ENCODE measurements at regions not wholly inside any gene's neighbourhood (a gene's known extent, or its start where the extent isn't known, plus 50 kb on each side); places are given as distances from the start of the nearest gene placed in this dataset.

- no peak for DNase-seq
Observed at GRCh38 chr1:221439008-221439746, 302.7 kb downstream of the DUSP10 start.

GRCh38 chr1:221439747-221440501 lies 302.0 kb downstream of the DUSP10 start:
- DNase-seq = no peak

- peak; percentile 78 for DNase-seq
Observed at GRCh38 chr1:221440658-221441057, 301.2 kb downstream of the DUSP10 start.

GRCh38 chr1:221442056-221442455 lies 299.8 kb downstream of the DUSP10 start:
- no peak for DNase-seq

- DNase-seq = no peak
Observed at GRCh38 chr1:221444346-221444745, 297.5 kb downstream of the DUSP10 start.

GRCh38 chr1:221448585-221449175 lies 293.2 kb downstream of the DUSP10 start:
- peak; percentile 67 for DNase-seq

- no peak for DNase-seq
Observed at GRCh38 chr1:221449194-221449593, 292.7 kb downstream of the DUSP10 start.

- DNase-seq = no peak
Observed at GRCh38 chr1:221449801-221450470, 292.0 kb downstream of the DUSP10 start.

- DNase-seq = no peak
Observed at GRCh38 chr1:221451741-221452140, 290.1 kb downstream of the DUSP10 start.

GRCh38 chr1:221454096-221454495 lies 287.8 kb downstream of the DUSP10 start:
- DNase-seq = no peak

- no peak for DNase-seq
Observed at GRCh38 chr1:221456918-221457317, 285.0 kb downstream of the DUSP10 start.

- DNase-seq = no peak
Observed at GRCh38 chr1:221457685-221458446, 284.0 kb downstream of the DUSP10 start.

- peak; percentile 68 for DNase-seq
Observed at GRCh38 chr1:221458447-221459156, 283.3 kb downstream of the DUSP10 start.

- no peak for DNase-seq
Observed at GRCh38 chr1:221459558-221459957, 282.3 kb downstream of the DUSP10 start.

- DNase-seq = no peak
Observed at GRCh38 chr1:221462345-221462744, 279.5 kb downstream of the DUSP10 start.

- no peak for DNase-seq
Observed at GRCh38 chr1:221468546-221468945, 273.3 kb downstream of the DUSP10 start.

GRCh38 chr1:221469476-221469875 lies 272.4 kb downstream of the DUSP10 start:
- DNase-seq = no peak

GRCh38 chr1:221470000-221470698 lies 271.7 kb downstream of the DUSP10 start:
- no peak for DNase-seq

GRCh38 chr1:221473411-221473810 lies 268.5 kb downstream of the DUSP10 start:
- DNase-seq = no peak

GRCh38 chr1:221477252-221477651 lies 264.6 kb downstream of the DUSP10 start:
- peak; percentile 29 for DNase-seq
